Activated T-cell treated with anti-CD3 and anti-CD28 coated beads, Interleukin-2, amount 50 U/mL, for 24 hours (primary cell): ENCODE measurements at regions not wholly inside any gene's neighbourhood (a gene's known extent, or its start where the extent isn't known, plus 50 kb on each side); places are given as distances from the start of the nearest gene placed in this dataset.
"Not testable (repeated sequence)": the region's sequence is repeated elsewhere in the genome, so short reads cannot be mapped to it uniquely, and the experiment has no call there.

Experiments used
- DNase-seq: peaks from one replicate; pipeline ENCODE4 v3.0.0-alpha.2; 2020
- H3K27ac Mint-ChIP-seq: 2 replicates; pipeline ENCODE4 v1.8.0; 2020; ENCODE audit warnings: mild to moderate bottlenecking, mixed read lengths
- H3K27me3 Mint-ChIP-seq: 2 replicates; pipeline ENCODE4 v1.8.0; 2020; ENCODE audit warnings: mixed read lengths
- H3K36me3 Mint-ChIP-seq: 2 replicates; pipeline ENCODE4 v1.8.0; 2020; ENCODE audit warnings: low read depth, mixed read lengths
- H3K4me1 Mint-ChIP-seq: 2 replicates; pipeline ENCODE4 v1.8.0; 2020; ENCODE audit warnings: low read depth, mixed read lengths
- H3K4me3 Mint-ChIP-seq: 2 replicates; pipeline ENCODE4 v1.8.0; 2020; ENCODE audit warnings: mild to moderate bottlenecking, moderate library complexity, mixed read lengths
- H3K9me3 Mint-ChIP-seq: 2 replicates; pipeline ENCODE4 v1.8.0; 2020; ENCODE audit warnings: mixed read lengths

DNA sequence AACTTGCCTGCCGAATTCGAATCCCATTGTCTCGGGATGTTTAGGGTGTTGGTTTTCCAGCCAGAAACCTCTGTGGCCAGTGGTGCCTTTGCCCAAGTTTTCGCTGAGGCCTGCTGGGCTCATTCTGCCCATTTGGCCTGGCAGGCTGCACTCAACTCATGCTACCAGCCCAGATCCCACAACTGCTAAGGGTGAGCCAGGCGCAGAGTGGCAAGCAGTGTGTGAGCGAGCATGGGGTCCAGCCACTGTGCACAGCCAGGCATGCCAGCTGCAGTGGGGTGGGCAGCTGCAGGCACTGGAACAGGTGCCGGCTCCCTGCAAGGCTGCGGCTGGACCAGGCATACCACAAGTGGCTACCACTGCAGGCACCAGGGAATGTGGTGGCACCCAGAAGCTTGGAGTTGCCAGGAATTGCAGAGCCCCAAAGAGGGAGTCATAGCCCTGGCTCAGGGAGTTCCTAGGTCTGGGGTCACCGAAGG is 151.4 kb upstream of the P2RY1 start:
- Mint-ChIP-seq H3K36me3 (no peaks in the 10 kb centered on the region), H3K27me3 (peaks cover 3% of the 10 kb centered on the region), H3K4me1 (no peaks in the 10 kb centered on the region), H3K27ac (no peak overlapping the region), H3K9me3 (no peaks in the 10 kb centered on the region), H3K4me3 (no peak overlapping the region)
- no peak for DNase-seq

DNA sequence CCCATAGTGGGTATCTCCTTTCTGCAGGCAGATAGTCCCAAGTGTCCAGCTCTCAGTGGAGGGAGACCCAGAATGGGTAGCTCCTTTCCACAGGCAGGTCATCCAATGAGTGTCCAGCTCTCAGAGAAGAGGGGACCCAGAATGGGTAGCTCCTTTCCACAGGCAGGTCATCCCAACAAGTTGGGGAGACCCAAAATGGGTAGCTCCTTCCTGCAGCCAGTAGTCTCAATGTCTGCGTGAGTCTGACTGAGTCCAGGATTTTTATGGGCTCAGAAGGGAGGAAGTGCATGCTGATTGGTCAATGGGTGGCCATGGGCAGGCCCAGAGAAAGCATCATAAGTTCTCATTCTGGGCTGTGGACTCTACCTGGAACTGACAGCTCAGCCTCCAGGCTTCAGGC is 150.7 kb upstream of the P2RY1 start:
- no peaks in the 10 kb centered on the region for H3K4me1 Mint-ChIP-seq
- H3K27me3 Mint-ChIP-seq, result peaks cover 4% of the 10 kb centered on the region
- H3K4me3 Mint-ChIP-seq, result no peak overlapping the region
- no peaks in the 10 kb centered on the region for H3K9me3 Mint-ChIP-seq
- H3K27ac Mint-ChIP-seq, result no peak overlapping the region
- no peaks in the 10 kb centered on the region for H3K36me3 Mint-ChIP-seq
- no peak for DNase-seq

DNA sequence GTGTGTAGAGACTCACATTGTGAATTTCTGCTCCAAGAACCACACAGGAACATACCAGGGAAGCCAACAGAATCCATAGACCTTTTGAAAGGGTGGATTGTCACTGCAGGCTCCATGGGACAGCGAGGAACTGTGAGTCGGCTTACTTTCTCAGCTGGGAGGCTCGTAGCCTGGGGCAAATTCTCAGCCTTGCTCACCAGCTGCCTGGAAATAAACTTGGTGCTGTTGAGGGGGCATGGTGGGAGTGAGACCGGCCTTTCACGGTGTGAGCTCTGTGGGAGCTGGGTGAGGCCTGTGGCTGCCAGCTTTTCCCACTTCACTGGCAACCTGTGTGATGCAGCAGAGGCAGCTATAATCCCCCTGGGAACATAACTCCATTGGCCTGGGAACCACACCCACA is 146.6 kb upstream of the P2RY1 start:
- Mint-ChIP-seq H3K36me3 (no peaks in the 10 kb centered on the region), H3K4me3 (no peak overlapping the region), H3K9me3 (no peaks in the 10 kb centered on the region), H3K4me1 (no peaks in the 10 kb centered on the region), H3K27me3 (peaks cover 6% of the 10 kb centered on the region), H3K27ac (no peak overlapping the region)
- no peak for DNase-seq

DNA sequence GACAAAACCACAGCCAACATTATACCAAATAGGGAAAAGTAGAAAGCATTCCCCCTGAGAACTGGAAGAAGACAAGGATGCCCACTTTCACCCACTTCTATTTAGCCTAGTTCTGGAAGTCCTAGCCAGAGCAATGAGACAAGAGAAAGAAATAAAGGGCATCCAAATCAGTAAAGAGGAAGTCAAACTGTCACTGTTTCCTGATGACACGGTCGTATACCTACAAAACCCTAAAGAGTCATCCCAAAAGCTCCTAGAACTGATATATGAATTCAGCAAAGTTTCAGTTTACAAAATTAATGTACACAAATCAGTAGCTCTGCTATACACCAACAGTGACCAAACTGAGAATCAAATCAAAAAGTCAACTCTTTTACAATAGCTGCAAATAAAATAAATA is 142.6 kb upstream of the P2RY1 start:
- H3K36me3 Mint-ChIP-seq, H3K4me1 Mint-ChIP-seq, H3K27ac Mint-ChIP-seq, DNase-seq, H3K27me3 Mint-ChIP-seq, H3K4me3 Mint-ChIP-seq, H3K9me3 Mint-ChIP-seq: not testable (repeated sequence)

DNA sequence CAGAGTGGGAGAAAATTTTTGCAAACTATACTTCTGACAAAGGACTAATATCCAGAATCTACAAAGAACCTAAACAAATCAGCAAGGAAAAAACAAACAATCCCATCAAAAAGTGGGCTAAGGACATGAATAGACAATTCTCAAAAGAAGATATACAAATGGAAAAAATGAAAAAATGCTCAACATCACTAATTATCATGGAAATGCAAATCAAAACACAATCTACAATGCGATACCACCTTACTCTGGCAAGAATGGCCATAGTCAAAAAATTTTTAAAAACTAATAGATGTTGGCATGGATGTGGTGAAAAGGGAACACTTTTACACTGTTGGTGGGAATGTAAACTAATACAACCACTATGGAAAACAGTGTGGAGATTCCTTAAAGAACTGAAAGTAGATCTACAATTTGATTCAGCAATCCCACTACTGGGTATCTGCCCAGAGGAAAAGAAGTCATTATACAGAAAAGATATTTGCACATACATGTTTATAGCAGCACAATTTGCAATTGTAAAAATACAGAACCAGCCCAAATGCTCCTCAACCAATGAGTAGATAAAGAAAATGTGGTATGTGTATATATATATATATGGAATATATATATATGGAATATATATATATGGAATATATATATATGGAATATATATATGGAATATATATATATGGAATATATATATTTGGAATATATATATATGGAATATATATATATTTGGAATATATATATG is 141.2 kb upstream of the P2RY1 start:
- H3K4me3 Mint-ChIP-seq, H3K9me3 Mint-ChIP-seq, H3K27ac Mint-ChIP-seq, H3K27me3 Mint-ChIP-seq, H3K4me1 Mint-ChIP-seq, DNase-seq, H3K36me3 Mint-ChIP-seq: not testable (repeated sequence)

DNA sequence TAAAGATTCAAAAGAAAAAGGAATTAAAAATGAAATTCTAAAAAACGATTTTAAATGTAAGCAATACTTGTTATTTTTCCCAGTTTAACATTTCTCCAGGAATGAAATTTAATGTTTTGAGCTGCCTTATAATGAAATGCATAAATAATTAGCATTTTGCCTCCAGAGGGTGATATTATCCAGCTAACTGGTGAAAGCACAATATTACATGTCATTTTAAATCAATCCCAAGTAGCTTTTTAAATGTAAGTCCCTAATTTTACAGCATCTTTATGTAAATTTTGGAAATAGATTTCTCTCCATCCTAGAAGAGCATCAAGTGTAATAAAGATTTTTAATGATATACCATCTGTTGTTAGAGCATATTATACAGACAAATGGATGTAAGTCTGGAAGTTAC is 139.1 kb upstream of the P2RY1 start:
- Mint-ChIP-seq H3K27me3 (no peaks in the 10 kb centered on the region), H3K9me3 (no peaks in the 10 kb centered on the region), H3K27ac (no peak overlapping the region), H3K4me1 (no peaks in the 10 kb centered on the region), H3K36me3 (no peaks in the 10 kb centered on the region), H3K4me3 (no peak overlapping the region)
- no peak for DNase-seq

DNA sequence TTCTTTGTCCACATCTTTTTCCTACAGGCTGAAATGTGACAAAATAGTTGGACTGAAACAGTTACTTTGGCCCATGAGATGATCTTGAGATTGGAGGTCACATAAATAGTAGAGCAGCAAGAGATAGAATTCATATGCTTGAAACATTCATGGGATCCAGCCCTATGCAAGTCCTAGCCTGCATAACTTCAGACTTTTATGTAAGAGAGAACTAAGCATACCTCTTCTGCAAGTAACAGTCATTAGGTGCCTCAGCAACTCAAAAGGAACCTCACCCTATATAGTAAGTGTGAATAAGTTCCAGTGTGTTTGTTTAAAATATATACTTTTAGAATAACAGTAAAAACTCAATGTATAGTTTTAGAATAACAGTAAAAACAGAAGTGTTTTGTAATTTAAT is 138.0 kb upstream of the P2RY1 start:
- Mint-ChIP-seq H3K4me3 (no peak overlapping the region), H3K27me3 (no peaks in the 10 kb centered on the region), H3K4me1 (no peaks in the 10 kb centered on the region), H3K9me3 (no peaks in the 10 kb centered on the region), H3K36me3 (no peaks in the 10 kb centered on the region), H3K27ac (no peak overlapping the region)
- no peak for DNase-seq

DNA sequence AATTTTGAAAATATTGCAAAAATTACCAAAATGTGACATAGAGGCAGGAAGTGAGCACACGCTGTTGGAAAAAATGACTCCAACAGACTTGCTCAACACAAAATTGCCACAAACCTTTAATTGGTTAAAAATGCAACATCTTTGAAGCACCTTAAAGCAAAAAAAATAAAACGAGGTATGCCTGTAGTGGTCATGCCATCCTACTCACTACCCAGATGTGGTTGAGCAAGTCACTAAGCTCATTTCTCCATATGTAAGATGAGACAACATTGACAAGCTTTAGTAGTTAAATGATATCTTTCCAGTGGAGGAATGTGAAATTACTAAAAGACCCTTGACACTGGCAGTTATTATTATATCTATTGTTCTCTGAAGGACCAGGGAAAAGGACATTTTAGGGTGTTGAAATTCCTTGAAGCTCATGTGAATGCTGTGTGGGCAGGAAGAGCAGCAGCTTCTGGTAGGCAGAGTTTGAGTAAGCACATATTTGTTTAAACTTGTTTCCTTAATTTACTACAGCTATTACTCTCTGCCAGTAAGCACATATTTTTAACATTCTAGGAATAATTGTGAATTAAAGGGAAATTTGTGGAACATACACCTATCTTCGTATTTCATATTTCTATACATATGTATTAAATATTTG is 131.6 kb upstream of the P2RY1 start:
- H3K9me3 Mint-ChIP-seq, result no peaks in the 10 kb centered on the region
- no peaks in the 10 kb centered on the region for H3K36me3 Mint-ChIP-seq
- no peak for DNase-seq
- no peaks in the 10 kb centered on the region for H3K27me3 Mint-ChIP-seq
- H3K27ac Mint-ChIP-seq, result no peak overlapping the region
- H3K4me1 Mint-ChIP-seq, result peaks cover 1% of the 10 kb centered on the region
- no peak overlapping the region for H3K4me3 Mint-ChIP-seq

DNA sequence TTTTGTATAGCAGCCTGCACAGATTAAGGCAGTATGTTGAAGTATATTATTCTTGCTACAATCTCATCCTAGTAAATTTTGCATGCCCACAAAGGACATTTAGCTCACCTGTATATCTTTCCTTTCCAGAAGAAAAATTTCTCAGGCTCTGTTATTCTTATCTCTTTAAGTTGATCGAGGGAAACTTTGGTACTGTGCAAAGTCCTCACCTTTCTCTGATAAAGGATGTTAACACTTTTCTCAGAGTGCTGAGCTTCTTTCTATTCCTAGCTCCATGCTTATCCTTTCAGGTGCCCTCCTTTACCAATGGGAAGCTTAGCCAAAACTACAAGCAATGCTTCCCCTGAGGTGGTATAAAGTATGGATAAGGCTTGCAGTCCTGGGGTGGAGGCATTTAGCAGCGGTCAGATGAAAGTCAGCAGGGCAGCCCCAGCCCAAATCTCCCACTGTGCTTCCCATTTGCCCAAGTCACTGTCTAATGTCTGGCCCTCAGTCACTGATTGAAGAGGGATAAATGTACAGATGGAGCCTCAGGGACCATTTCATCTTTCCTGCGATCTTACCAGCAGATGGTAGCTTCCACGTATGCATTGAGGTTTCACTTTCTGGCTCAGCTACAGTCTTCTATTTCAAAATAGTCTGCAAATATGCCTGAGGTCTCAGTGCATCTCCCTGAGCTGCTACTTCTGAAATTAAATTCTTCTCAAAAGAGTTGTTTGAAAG is 127.8 kb upstream of the P2RY1 start:
- no peaks in the 10 kb centered on the region for H3K36me3 Mint-ChIP-seq
- H3K4me1 Mint-ChIP-seq, result peaks cover 1% of the 10 kb centered on the region
- H3K9me3 Mint-ChIP-seq, result no peaks in the 10 kb centered on the region
- no peaks in the 10 kb centered on the region for H3K27me3 Mint-ChIP-seq
- no peak overlapping the region for H3K4me3 Mint-ChIP-seq
- DNase-seq, result no peak
- no peak overlapping the region for H3K27ac Mint-ChIP-seq

DNA sequence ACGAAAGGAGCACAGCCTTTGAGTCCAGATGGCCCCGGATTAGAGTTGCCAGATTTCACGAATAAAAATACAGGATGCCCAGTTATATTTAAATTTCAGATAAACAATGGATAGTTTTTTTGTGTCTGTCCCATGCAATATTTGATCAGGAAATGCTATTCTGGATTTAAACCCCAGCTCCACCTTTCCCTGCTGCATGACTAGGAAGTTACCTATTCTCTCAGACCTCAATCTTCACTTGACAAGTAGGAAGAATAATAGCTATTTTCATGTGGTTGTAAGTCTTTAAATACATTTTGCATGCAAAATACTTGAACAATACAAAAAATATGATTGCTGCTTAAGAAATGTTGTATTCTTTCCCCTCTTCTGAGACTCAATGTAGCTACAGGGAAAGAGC is 125.3 kb upstream of the P2RY1 start:
- Mint-ChIP-seq H3K36me3 (no peaks in the 10 kb centered on the region), H3K4me1 (no peaks in the 10 kb centered on the region), H3K4me3 (no peak overlapping the region), H3K9me3 (no peaks in the 10 kb centered on the region), H3K27me3 (no peaks in the 10 kb centered on the region), H3K27ac (no peak overlapping the region)
- DNase-seq, result no peak

DNA sequence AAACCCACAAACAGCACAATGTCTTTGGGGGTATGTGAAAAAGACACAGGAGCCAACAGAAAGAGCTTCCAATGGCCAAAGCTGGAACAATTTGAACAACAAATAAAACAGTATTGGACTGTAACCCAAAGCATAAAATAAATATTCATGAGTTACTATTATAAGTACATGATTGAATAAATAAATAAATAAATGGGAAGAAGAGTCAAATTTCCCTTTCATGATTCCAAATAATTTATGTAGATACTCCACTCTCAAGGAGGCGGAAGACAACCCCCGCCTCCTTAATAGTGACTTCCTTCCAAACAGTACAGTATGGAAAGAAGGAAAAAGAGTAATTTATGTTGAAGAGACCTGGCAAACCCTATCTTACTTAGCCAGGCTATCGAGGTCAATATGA is 124.4 kb upstream of the P2RY1 start:
- no peak overlapping the region for H3K4me3 Mint-ChIP-seq
- no peaks in the 10 kb centered on the region for H3K36me3 Mint-ChIP-seq
- H3K27ac Mint-ChIP-seq, result no peak overlapping the region
- H3K4me1 Mint-ChIP-seq, result no peaks in the 10 kb centered on the region
- no peaks in the 10 kb centered on the region for H3K9me3 Mint-ChIP-seq
- DNase-seq, result no peak
- H3K27me3 Mint-ChIP-seq, result no peaks in the 10 kb centered on the region

DNA sequence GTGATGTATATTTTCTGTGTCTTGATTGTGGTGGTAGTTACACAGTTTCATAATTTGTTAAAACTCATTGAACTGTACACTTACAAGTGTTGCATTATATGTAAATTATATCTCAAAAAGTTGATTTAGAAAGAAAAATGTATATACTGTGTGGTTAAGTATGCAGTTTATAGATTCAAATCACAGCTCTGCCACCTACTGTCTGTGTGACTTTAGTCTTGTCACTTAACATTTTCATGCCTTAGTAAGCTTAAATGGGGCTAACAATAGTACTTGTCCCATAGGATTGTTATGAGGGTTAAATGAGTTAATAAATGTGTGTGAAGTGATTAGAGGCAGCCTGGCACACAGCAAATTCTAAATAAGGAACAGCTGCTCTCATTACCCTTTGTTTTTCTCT is 120.9 kb upstream of the P2RY1 start:
- no peak for DNase-seq
- no peaks in the 10 kb centered on the region for H3K9me3 Mint-ChIP-seq

DNA sequence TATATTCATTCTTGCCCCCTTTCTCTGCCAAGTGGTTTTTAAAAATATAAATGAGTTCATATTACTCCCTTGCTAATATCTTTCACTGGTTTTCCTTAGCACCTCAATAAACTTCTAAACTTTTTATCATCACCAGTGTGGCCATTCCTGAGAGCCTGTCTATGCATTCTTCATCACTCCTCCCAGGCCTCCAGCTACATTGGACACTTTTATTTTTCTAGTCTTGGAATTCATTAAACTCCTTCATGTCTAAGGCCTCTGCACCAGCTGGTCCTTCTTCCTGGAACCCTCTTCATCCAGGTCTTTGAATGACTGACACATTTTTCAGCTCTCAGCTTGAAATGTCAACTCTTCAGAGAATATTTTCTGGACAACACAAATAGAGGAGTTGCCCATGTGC is 120.4 kb upstream of the P2RY1 start:
- no peaks in the 10 kb centered on the region for H3K36me3 Mint-ChIP-seq
- H3K9me3 Mint-ChIP-seq, result no peaks in the 10 kb centered on the region
- H3K4me1 Mint-ChIP-seq, result no peaks in the 10 kb centered on the region
- no peaks in the 10 kb centered on the region for H3K27me3 Mint-ChIP-seq
- H3K4me3 Mint-ChIP-seq, result no peak overlapping the region
- H3K27ac Mint-ChIP-seq, result no peak overlapping the region
- no peak for DNase-seq

More for the DNA sequence above, 120.9 kb upstream of the P2RY1 start:
- Mint-ChIP-seq H3K27ac (no peak overlapping the region), H3K27me3 (no peaks in the 10 kb centered on the region), H3K4me3 (no peak overlapping the region), H3K36me3 (no peaks in the 10 kb centered on the region), H3K4me1 (no peaks in the 10 kb centered on the region)

DNA sequence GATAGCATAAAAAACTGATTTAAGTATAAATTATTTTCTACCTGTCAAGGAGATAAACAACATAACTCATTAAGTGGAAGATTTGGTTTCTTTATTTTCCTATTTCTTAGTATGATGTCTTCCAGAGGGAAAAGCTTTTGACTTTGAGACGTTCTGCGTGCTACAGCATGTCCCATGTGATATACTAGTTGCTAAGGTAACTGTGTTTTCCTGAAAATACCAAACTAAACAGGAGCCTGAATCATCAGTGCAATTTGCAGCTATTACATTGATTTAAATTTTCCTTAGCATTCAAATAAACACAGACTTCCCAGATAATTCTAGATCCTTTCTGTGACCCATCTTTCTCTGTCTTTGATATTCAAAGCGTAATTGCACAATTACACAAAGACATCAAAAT is 117.7 kb upstream of the P2RY1 start:
- Mint-ChIP-seq H3K4me3 (no peak overlapping the region), H3K4me1 (no peaks in the 10 kb centered on the region), H3K9me3 (no peaks in the 10 kb centered on the region), H3K36me3 (no peaks in the 10 kb centered on the region), H3K27me3 (peaks cover 4% of the 10 kb centered on the region), H3K27ac (no peak overlapping the region)
- DNase-seq, result no peak

DNA sequence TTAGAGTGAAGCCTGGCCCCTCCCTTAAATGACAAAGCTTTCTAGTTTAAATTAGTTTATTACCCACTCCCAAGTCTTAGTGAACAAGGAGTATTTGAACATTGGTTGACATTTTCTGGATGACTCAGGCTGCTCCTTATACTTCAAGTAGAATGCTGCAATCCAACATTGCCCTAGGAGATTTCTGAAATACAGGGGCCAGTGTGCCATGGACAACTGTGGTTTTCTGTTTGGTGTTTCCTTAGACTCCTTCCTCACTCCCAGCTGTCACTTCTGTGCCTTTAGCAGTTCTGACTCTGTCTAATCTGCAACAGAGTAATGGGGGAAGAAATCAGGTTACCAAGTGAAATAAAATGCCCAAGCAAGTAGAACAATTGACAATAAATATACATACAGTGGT is 116.1 kb upstream of the P2RY1 start:
- H3K4me3 Mint-ChIP-seq, result no peak overlapping the region
- no peaks in the 10 kb centered on the region for H3K9me3 Mint-ChIP-seq
- H3K27ac Mint-ChIP-seq, result no peak overlapping the region
- DNase-seq, result no peak
- no peaks in the 10 kb centered on the region for H3K36me3 Mint-ChIP-seq
- no peaks in the 10 kb centered on the region for H3K4me1 Mint-ChIP-seq
- peaks cover 6% of the 10 kb centered on the region for H3K27me3 Mint-ChIP-seq
